ENCODE measurements at regions not wholly inside any gene's neighbourhood (a gene's known extent, or its start where the extent isn't known, plus 50 kb on each side); places are given as distances from the start of the nearest gene placed in this dataset.

- DNase-seq: no peak
These were observed 353.7 kb downstream of the METTL15 start for GRCh38 chr11:28461846-28462245.

DNA sequence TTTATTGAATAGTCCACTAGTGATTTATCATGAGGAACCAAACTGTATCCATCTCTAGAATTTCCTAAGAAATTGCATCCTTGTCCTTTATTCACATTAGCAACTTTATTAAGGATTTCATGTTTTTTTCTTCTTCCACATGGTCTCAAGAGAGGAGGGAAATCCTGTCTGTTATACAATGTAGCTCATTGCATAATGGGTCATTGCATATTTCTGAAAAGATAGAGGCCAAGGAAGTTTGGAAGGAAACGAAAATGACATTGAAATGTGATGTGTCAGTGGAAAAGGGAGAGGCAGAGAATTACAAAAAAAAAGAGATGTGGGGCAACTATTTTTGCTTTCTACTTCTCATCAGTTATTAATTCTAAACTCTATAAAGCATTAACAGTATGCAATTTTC, 353.1 kb downstream of the METTL15 start:
- no peak for DNase-seq

- no peak for DNase-seq
These were observed 352.2 kb downstream of the METTL15 start for GRCh38 chr11:28460348-28460747.

- no peak for DNase-seq
These were observed 351.7 kb downstream of the METTL15 start for GRCh38 chr11:28459912-28460311.

DNA sequence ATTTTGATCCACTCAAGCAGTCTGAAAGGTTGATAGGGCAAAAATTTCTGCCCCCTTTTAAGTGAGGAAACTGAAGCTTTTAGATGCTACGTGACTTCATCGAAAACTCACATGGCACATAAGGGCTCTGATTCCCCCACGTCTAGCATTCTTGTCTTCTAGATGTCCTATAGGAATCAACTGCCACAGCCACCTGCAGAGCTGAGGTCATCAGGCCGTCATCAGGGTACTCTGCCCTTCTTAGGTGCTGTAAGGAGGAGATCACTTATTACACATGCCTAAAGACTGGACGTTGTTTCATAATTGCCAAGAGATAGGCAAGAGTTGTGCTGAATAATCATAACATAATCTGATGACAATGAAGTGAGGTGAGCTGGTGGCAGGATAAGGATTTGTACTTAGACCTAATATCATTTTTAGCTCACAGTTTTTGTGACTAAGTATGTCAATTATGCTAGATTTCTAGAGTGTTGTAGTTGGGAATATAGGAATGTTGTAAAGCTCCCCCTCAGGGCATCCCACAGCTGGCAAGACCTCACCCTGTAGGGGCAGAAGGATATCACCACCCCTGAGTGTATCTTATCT, 349.4 kb downstream of the METTL15 start:
- no peak for DNase-seq

DNA sequence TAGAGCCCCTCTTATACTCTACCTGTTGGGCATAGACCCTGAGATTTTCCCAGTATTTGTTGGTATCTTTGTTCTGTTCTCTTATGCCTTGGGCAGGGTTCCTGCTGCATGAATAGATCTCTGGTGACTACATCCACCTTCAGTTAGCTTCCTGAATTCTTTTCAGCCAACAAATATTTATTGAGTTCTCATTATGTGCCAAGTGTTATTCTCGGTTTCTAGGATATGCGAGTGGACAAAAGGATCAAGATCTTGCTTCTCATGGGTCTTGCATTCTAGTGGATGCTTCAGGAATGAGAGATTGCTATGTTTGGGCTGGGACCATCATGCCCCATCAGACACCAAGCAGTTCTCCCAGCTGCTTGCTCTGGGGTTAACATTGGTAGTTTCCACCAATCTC, 340.0 kb downstream of the METTL15 start:
- DNase-seq: no peak

GRCh38 chr11:28447226-28447625, 339.0 kb downstream of the METTL15 start:
- no peak for DNase-seq

DNA sequence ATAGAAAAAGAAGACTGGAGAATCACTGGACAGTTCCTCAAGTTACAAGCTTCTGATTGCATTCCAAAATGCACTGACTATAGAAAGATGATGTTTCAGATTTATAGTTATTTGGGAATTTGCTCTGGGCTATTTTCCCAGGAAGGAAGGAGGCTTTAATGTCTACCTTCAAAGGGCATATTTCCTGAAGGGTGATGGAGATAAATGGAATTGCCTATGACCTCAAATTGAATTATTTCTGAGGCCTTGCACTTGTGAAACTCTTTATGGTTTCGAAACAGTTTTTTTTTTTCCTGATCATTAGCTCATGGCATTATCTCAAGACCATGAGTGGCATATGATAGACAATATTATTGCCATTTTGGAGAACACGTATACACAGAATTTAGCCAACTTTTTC, 333.9 kb downstream of the METTL15 start:
- DNase-seq: no peak

DNA sequence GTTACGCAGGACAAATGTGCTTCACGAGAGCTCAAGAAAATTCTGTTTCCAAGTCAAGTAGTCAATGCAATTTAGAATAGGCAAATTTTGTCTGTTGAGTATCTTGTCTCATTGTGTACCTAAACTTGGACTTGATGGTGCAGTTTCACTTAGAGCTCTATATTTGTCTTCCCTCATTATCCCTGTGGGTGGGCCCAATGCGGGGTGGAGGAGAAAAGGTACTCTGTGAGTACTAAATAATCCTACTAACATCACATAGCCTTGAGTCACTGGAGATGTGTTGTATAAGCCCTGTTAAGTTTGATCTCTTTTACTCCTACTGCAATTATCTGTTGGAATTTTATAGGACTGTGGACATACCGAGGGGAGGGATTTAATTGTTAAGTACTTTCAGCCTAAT, 331.2 kb downstream of the METTL15 start:
- DNase-seq: no peak

- no peak for DNase-seq
These were observed 311.9 kb downstream of the METTL15 start for GRCh38 chr11:28420099-28420498.

DNA sequence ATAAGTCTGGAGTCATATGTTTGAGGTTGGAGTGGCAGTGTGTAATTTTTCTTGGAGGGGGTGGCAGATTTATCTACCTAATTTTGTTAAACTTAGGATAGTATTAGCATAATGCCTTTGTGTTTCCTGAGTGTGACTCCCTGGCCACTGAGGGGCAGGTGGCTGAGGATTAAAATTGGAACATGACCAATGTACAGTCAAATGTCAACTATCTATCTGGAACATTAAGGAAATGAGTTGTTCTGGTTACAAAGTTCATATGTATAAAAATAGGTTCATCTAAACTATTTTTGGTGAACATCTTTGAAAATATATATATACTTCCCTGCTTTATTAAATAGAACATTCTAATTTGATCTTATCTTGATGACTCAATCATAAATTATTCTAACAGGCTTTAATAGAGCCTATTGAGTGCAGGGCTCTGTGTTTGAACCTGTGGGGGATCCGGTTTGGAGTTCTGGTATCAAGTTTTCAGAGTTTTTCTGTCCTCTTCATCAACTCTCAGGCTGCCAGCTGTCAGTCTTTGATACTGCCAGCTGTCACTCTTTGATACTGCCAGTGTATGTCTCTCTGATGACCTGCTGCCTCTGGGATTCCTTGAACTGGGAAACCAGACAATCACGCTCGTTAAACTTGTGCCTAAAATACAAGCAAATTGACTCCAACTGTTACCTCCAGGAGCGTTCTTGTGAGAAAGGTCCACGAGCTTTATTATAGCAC, 309.6 kb downstream of the METTL15 start:
- no peak for DNase-seq

- DNase-seq: no peak
These were observed 303.8 kb downstream of the METTL15 start for GRCh38 chr11:28412029-28412428.

DNA sequence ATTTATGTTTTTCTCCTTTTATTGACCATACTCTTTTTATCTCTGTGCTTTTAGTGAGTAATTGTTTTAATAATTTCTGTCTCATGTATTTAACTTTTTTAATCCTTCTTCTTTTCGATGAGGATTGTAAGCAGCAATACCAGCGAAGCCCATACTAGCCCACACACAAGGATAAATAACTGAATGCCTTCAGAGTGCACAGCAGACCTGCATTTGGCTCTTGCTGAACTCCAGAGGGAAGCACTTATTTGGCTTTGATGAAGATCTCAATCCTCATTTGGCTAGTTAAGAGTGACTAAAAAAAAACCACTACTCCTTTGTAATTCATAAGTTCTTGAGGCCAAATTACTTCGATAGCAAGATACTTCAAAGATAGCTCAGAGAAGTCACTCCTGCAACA, 293.3 kb downstream of the METTL15 start:
- no peak for DNase-seq

DNA sequence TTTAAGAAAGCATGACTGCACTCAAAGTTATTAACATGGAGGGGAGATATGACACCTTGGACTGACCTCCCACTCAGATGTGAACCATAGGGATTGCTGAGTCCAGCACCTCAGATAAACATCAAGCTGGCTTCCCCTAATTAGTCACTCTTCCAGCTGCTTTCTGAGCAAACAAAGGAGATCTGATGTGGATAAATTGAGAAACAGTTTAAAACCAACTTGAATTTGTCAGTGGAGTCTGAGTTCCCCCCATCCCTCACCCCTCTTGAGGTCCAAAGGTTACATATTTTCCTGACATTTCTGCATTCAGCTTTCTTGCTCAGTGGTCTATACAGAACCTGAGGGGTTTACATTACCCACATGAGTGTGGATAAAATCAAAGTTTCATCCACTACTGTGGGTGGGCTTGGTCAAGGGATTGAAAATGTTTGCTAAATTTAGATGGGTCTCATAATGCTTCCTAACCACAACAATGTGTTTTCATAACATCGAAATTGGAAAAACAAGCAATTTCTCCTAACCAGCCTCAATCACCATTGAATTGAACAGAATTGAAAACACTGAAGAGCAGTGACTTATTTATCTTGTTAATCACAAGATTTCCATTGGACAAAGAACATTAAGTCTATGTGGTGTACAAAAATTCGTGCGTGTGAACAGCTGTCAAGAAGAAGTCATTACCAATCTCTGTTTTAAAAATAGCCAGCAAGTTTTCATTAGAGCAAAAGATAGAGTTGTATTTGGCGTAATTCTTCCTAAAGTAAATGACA, 292.3 kb downstream of the METTL15 start:
- DNase-seq: no peak

GRCh38 chr11:28393348-28393747, 285.2 kb downstream of the METTL15 start:
- DNase-seq: no peak

DNA sequence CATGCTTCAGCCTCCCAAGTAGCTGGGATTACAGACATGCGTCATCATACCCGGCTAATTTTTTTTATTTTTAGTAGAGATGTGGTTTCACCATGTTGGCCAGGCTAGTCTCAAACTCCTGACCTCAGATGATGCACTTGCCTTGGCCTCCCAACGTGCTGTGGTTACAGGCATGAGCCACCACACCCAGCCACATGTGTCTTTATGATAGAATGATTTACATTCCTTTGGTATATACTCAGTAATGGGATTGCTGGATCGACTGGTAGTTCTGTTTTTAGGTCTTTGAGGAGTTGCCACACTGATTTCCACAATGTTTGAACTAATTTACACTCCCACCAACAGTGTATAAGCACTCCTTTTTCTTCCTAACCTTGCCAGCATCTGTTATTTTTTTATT, 276.2 kb downstream of the METTL15 start:
- DNase-seq: no peak

DNA sequence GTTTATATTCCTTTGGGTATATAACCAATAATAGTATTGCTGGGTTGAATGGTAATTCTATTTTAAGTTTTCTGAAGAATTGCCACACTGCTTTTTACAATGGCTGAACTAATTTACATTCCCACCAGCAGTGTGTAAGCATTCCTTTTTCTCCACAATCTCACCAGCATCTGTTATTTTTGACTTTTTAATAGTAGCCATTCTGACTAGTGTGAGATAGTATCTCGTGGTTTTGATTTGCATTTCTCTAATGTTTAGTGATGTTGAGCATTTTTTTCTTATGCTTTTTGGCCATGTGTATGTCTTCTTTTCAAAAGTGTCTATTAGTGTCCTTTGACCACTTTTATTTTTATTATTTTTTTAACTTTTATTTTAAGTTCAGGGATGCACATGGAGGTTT, 275.3 kb downstream of the METTL15 start:
- no peak for DNase-seq
